ENCODE measurements at regions not wholly inside any gene's neighbourhood (a gene's known extent, or its start where the extent isn't known, plus 50 kb on each side); places are given as distances from the start of the nearest gene placed in this dataset.

GRCh38 chr9:134967547-134967930 lies 49.8 kb upstream of the FCN1 start:
- H3K4me1 ChIP-seq (ENCODE audit: insufficient read depth, low read length), result no peaks in the 10 kb centered on the region
- H3K27me3 ChIP-seq (ENCODE audit: insufficient read depth, low read length), result no peaks in the 10 kb centered on the region
- no peaks in the 10 kb centered on the region for H3K9me3 ChIP-seq (ENCODE audit: insufficient read depth, low read depth, low read length)
- H3K4me3 ChIP-seq (ENCODE audit: insufficient read depth, low read depth, low read length), result no peak overlapping the region
- H3K79me2 ChIP-seq (ENCODE audit: insufficient read depth, low read length), result no peaks in the 10 kb centered on the region
- H2AFZ ChIP-seq (ENCODE audit: low read depth, low read length), result no peak overlapping the region
- no peaks in the 10 kb centered on the region for H3K36me3 ChIP-seq (ENCODE audit: insufficient read depth, low read length)
- no peaks in the 10 kb centered on the region for H4K20me1 ChIP-seq (ENCODE audit: insufficient read depth, low read length)
- no peak for DNase-seq (ENCODE audit: low read depth)
- Mint-ChIP-seq H3K27me3 (ENCODE audit: low read depth, unreplicated experiment) (peaks cover 30% of the 10 kb centered on the region), H3K4me3 (ENCODE audit: unreplicated experiment) (no peak overlapping the region), H3K36me3 (ENCODE audit: low read depth, unreplicated experiment) (no peaks in the 10 kb centered on the region), H3K27ac (ENCODE audit: unreplicated experiment) (no peak overlapping the region), H3K4me1 (ENCODE audit: low read depth, unreplicated experiment) (peaks cover 9% of the 10 kb centered on the region), H3K9me3 (ENCODE audit: unreplicated experiment) (peaks cover 4% of the 10 kb centered on the region)
- no peak overlapping the region for H3K27ac ChIP-seq (ENCODE audit: low read depth, low read length)
- H3K9ac ChIP-seq (ENCODE audit: low read length), result no peak overlapping the region
- TF ChIP-seq EZH2 (IDR thresholded peaks at IDR 0.05; ENCODE audit: insufficient read depth, low read length) (no peak), CTCF (IDR thresholded peaks at IDR 0.05; ENCODE audit: insufficient read depth, low read depth, low read length) (no peak)
- FAIRE-seq, result no peak
- H3K4me2 ChIP-seq (ENCODE audit: low read length), result no peak overlapping the region

- peaks cover 4% of the 10 kb centered on the region for H3K9me3 Mint-ChIP-seq (ENCODE audit: unreplicated experiment)
- Histone ChIP-seq H3K27ac (ENCODE audit: low read depth, low read length) (no peak overlapping the region), H2AFZ (ENCODE audit: low read depth, low read length) (no peak overlapping the region), H3K9me3 (ENCODE audit: insufficient read depth, low read depth, low read length) (no peaks in the 10 kb centered on the region), H3K27me3 (ENCODE audit: insufficient read depth, low read length) (no peaks in the 10 kb centered on the region), H3K4me3 (ENCODE audit: insufficient read depth, low read depth, low read length) (no peak overlapping the region), H3K4me2 (ENCODE audit: low read length) (no peak overlapping the region), H3K36me3 (ENCODE audit: insufficient read depth, low read length) (no peaks in the 10 kb centered on the region), H3K79me2 (ENCODE audit: insufficient read depth, low read length) (no peaks in the 10 kb centered on the region), H4K20me1 (ENCODE audit: insufficient read depth, low read length) (no peaks in the 10 kb centered on the region), H3K9ac (ENCODE audit: low read length) (no peak overlapping the region), H3K4me1 (ENCODE audit: insufficient read depth, low read length) (no peaks in the 10 kb centered on the region)
- peaks cover 36% of the 10 kb centered on the region for H3K27me3 Mint-ChIP-seq (ENCODE audit: low read depth, unreplicated experiment)
- H3K36me3 Mint-ChIP-seq (ENCODE audit: low read depth, unreplicated experiment), result no peaks in the 10 kb centered on the region
- FAIRE-seq (no peak), DNase-seq (ENCODE audit: low read depth) (peak; percentile 10)
- TF ChIP-seq EZH2 (IDR thresholded peaks at IDR 0.05; ENCODE audit: insufficient read depth, low read length), result no peak
- no peak for TF ChIP-seq CTCF (IDR thresholded peaks at IDR 0.05; ENCODE audit: insufficient read depth, low read depth, low read length)
- peaks cover 9% of the 10 kb centered on the region for H3K4me1 Mint-ChIP-seq (ENCODE audit: low read depth, unreplicated experiment)
- H3K4me3 Mint-ChIP-seq (ENCODE audit: unreplicated experiment), result no peak overlapping the region
- no peak overlapping the region for H3K27ac Mint-ChIP-seq (ENCODE audit: unreplicated experiment)
Measured at GRCh38 chr9:134968011-134968822, 50.5 kb upstream of the FCN1 start.

- H3K4me1 Mint-ChIP-seq (ENCODE audit: low read depth, unreplicated experiment), result peaks cover 9% of the 10 kb centered on the region
- H4K20me1 ChIP-seq (ENCODE audit: insufficient read depth, low read length), result no peaks in the 10 kb centered on the region
- no peaks in the 10 kb centered on the region for H3K4me1 ChIP-seq (ENCODE audit: insufficient read depth, low read length)
- DNase-seq (ENCODE audit: low read depth), result no peak
- H3K36me3 ChIP-seq (ENCODE audit: insufficient read depth, low read length), result no peaks in the 10 kb centered on the region
- H3K4me3 Mint-ChIP-seq (ENCODE audit: unreplicated experiment), result no peak overlapping the region
- H2AFZ ChIP-seq (ENCODE audit: low read depth, low read length), result no peak overlapping the region
- peaks cover 38% of the 10 kb centered on the region for H3K27me3 Mint-ChIP-seq (ENCODE audit: low read depth, unreplicated experiment)
- peaks cover 4% of the 10 kb centered on the region for H3K9me3 Mint-ChIP-seq (ENCODE audit: unreplicated experiment)
- no peak overlapping the region for H3K4me3 ChIP-seq (ENCODE audit: insufficient read depth, low read depth, low read length)
- no peaks in the 10 kb centered on the region for H3K27me3 ChIP-seq (ENCODE audit: insufficient read depth, low read length)
- H3K9ac ChIP-seq (ENCODE audit: low read length), result no peak overlapping the region
- no peaks in the 10 kb centered on the region for H3K36me3 Mint-ChIP-seq (ENCODE audit: low read depth, unreplicated experiment)
- TF ChIP-seq CTCF (IDR thresholded peaks at IDR 0.05; ENCODE audit: insufficient read depth, low read depth, low read length) (no peak), EZH2 (IDR thresholded peaks at IDR 0.05; ENCODE audit: insufficient read depth, low read length) (no peak)
- H3K79me2 ChIP-seq (ENCODE audit: insufficient read depth, low read length), result no peaks in the 10 kb centered on the region
- H3K27ac ChIP-seq (ENCODE audit: low read depth, low read length), result no peak overlapping the region
- no peak overlapping the region for H3K4me2 ChIP-seq (ENCODE audit: low read length)
- FAIRE-seq, result no peak
- no peak overlapping the region for H3K27ac Mint-ChIP-seq (ENCODE audit: unreplicated experiment)
- no peaks in the 10 kb centered on the region for H3K9me3 ChIP-seq (ENCODE audit: insufficient read depth, low read depth, low read length)
Measured at GRCh38 chr9:134968823-134969090, 51.0 kb upstream of the FCN1 start.
